Fibroblast of the aortic adventitia (primary cell): ENCODE measurements at regions not wholly inside any gene's neighbourhood (a gene's known extent, or its start where the extent isn't known, plus 50 kb on each side); places are given as distances from the start of the nearest gene placed in this dataset.

Experiments used
- DNase-seq: peaks from one replicate; pipeline ENCODE4 v3.0.0-alpha.2; 2010; ENCODE audit warnings: low read depth
- H3K4me3 ChIP-seq: 2 replicates; pipeline ENCODE4 v1.5.1; 2011; ENCODE audit warnings: low read depth, mild to moderate bottlenecking, control low read depth, low read length, moderate library complexity
- TF ChIP-seq, protein P1 (sequence below): IDR thresholded peaks from 2 replicates; pipeline ENCODE4 v1.5.1; 2011; ENCODE audit warnings: mild to moderate bottlenecking, low read length, control low read depth, inconsistent platforms; ENCODE audit not compliant: insufficient read depth

DNA sequence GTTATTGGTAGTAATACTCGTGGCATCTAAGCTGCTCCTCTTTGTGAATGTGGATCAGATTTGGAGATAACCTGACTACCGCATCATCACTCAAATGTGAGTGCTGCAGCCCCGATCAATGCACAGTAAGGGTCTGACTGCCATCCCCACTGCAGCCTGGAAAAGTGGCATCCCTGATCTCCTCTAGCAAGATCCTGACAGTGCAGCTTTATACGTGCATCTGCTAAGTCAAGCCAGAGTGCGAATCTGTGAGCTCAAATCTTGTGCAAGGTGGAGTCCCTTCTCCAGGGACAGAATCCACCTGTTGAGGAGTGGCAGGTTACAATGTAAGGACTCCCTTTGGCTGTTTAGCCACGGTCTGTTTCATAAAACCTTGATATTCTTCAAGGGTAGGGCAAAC, 215.0 kb upstream of the EXOC2 start:
- DNase-seq = no peak
- TF ChIP-seq, protein P1, sequence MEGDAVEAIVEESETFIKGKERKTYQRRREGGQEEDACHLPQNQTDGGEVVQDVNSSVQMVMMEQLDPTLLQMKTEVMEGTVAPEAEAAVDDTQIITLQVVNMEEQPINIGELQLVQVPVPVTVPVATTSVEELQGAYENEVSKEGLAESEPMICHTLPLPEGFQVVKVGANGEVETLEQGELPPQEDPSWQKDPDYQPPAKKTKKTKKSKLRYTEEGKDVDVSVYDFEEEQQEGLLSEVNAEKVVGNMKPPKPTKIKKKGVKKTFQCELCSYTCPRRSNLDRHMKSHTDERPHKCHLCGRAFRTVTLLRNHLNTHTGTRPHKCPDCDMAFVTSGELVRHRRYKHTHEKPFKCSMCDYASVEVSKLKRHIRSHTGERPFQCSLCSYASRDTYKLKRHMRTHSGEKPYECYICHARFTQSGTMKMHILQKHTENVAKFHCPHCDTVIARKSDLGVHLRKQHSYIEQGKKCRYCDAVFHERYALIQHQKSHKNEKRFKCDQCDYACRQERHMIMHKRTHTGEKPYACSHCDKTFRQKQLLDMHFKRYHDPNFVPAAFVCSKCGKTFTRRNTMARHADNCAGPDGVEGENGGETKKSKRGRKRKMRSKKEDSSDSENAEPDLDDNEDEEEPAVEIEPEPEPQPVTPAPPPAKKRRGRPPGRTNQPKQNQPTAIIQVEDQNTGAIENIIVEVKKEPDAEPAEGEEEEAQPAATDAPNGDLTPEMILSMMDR = no peak
- no peak overlapping the region for H3K4me3 ChIP-seq

DNA sequence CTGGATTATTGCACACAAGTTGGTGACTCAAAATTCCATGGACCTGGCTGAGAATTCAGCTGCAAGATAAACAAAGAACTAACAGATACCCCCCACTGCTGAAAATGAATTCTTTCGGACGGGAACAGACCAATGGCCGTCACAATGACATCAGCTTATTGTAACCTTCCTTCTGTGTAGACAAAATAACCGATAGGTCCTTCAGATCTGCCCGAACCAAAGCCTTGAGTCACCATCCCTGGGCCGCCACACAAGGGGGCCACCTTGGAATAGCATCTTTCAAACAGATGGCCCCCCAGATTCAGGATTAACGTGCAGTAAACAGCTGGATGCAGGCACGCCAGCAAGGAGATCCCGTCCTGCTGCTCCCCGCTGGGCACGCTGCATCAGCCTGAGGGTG, 214.0 kb upstream of the EXOC2 start:
- peak; percentile 2 for DNase-seq
- TF ChIP-seq, protein P1 = no peak
- H3K4me3 ChIP-seq = no peak overlapping the region

DNA sequence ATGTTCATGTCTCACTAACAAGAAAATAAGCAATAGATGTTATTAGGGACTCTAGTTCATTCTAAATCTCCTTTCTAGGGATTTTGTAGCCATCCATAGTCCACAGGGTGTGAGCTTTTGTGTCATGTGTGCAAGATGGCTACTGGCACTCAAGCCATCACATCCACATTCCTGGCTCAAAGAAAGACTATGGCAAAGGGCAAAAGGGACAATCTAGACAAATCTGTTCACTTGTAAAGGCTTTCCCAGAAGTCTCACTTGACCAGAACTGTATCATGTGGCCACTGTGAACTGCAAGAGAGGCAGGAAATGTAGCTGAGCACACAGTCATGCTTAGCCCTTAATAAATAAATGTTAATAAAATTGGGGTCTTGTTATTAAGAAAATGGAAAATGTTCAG, 212.6 kb upstream of the EXOC2 start:
- DNase-seq = no peak
- TF ChIP-seq, protein P1 = no peak

DNA sequence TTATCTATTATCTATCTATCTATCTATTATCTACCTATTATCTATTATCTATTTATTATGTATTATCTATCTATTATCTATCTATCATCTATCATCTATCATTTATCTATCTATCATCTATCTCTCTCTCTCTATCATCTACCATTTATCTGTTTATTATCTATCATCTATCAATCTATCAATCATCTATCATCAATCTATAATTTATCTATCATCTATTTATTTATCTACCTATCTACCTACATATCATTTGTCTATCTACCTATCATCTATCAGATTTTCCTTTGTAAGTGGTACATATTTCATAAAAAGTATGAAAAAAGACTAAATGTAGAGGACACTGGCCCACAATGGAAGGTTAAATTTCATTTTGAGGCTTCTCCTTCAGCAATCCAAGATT, 212.1 kb upstream of the EXOC2 start:
- no peak for DNase-seq
- TF ChIP-seq, protein P1 = no peak
- no peak overlapping the region for H3K4me3 ChIP-seq

More for the DNA sequence above, 212.6 kb upstream of the EXOC2 start:
- H3K4me3 ChIP-seq = no peak overlapping the region

DNA sequence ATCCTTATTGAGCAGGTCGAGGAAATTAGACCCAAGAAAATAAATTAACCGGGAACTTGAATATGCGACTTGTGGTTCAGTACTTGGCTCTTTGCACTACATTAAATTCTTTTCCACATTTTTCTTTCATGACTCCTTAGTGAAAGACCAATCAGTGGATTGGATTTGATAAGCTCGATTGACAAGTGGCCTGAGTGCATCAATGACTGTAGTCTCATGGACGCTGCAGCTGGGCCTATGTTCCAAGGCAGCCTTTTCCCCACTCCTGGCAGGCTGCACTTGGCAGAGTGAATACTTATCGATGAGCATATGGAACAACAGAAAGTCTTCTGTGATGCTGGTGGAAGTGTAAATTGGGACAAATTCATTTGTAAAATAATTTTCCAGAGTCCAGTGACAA, 210.8 kb upstream of the EXOC2 start:
- peak; percentile 39 for DNase-seq
- TF ChIP-seq, protein P1 = no peak
- no peak overlapping the region for H3K4me3 ChIP-seq

DNA sequence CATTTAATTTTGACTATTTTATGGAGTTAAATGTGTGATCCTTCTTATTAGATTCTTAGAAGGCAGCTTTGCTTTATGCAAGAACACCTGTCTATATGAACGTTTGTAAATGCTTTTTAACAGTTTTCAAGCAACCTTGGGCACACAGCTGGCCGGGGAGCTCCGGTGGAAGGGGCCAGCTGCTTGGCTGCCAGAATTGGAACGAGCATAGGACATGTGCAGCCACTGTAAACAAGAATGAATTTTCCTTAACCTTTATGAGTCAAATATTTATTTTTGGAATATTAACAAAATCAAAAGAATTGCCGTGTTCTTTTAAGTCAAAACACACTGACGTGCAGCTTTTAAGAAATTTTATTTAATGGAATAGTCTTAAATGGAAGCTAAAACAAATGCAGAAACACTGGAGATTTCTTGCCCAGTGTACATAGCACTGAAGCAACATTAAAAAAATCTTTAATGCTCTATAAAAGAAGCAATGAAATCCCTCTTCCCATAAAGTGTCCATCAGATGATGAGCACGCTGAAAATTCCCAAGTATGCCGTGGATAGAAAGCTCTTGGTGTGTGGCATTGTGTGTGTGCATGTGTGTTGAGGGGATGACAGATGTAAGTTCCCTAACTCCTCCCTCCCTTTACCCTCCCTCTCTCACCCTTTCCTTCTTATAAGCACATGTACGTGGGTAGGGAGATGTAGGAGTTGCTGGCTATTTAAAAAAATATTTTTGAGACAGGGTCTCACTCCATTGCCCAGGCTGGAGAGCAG, 208.9 kb upstream of the EXOC2 start:
- DNase-seq = no peak
- H3K4me3 ChIP-seq = no peak overlapping the region
- TF ChIP-seq, protein P1 = no peak
